Ishikawa (cell line): ENCODE measurements at regions not wholly inside any gene's neighbourhood (a gene's known extent, or its start where the extent isn't known, plus 50 kb on each side); places are given as distances from the start of the nearest gene placed in this dataset.

Source experiments
- CEBPB ChIP-seq: IDR thresholded peaks from 2 replicates; pipeline ENCODE4 v1.6.1; 2012
- CREB1 ChIP-seq: IDR thresholded peaks from 2 replicates; pipeline ENCODE4 v1.6.1; 2012; ENCODE audit warnings: low read depth
- EGR1 ChIP-seq: IDR thresholded peaks from 2 replicates; pipeline ENCODE4 v1.6.1; 2012
- EP300 ChIP-seq: IDR thresholded peaks from 2 replicates; pipeline ENCODE4 v1.6.1; 2012; ENCODE audit warnings: borderline replicate concordance
- FOXM1 ChIP-seq: IDR thresholded peaks from 2 replicates; pipeline ENCODE4 v1.6.1; 2012; ENCODE audit warnings: low read depth, borderline replicate concordance
- RAD21 ChIP-seq: IDR thresholded peaks from 2 replicates; pipeline ENCODE4 v1.6.1; 2012; ENCODE audit warnings: low read depth
- TAF1 ChIP-seq: IDR thresholded peaks from 2 replicates; pipeline ENCODE4 v1.6.1; 2012; ENCODE audit warnings: low read depth, mild to moderate bottlenecking
- TEAD4 ChIP-seq: IDR thresholded peaks from 2 replicates; pipeline ENCODE4 v1.6.1; 2012
- YY1 ChIP-seq: IDR thresholded peaks from 2 replicates; pipeline ENCODE4 v1.6.1; 2012; ENCODE audit warnings: low read depth
- TF ChIP-seq, protein P1 (sequence below): IDR thresholded peaks from 2 replicates; pipeline ENCODE4 v1.6.1; 2012; ENCODE audit warnings: low read depth, mild to moderate bottlenecking
- TF ChIP-seq, protein P2 (sequence below): IDR thresholded peaks from 2 replicates; pipeline ENCODE4 v1.6.1; 2012
- TF ChIP-seq, protein P3 (sequence below): IDR thresholded peaks from 2 replicates; pipeline ENCODE4 v1.6.1; 2012

DNA sequence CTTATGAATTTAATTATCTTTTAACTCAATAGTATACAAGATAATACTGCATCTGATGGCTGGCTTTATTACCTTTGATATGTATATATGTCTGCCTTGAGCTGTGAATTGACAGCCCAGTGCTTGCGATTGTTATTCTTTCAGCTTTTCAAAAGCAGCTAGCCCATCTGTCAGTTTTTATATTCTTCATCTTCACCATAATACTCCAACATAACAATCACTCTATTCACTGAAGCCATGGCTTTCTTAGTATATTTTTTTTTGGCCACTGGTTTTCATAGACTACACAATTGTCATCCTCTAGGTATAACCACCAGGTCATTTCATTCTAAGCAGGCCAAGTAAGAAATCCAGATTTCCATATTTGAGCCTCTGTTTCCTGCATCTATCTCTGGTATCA lies 1026.1 kb downstream of the FSCB start:
- TF ChIP-seq, protein P1, sequence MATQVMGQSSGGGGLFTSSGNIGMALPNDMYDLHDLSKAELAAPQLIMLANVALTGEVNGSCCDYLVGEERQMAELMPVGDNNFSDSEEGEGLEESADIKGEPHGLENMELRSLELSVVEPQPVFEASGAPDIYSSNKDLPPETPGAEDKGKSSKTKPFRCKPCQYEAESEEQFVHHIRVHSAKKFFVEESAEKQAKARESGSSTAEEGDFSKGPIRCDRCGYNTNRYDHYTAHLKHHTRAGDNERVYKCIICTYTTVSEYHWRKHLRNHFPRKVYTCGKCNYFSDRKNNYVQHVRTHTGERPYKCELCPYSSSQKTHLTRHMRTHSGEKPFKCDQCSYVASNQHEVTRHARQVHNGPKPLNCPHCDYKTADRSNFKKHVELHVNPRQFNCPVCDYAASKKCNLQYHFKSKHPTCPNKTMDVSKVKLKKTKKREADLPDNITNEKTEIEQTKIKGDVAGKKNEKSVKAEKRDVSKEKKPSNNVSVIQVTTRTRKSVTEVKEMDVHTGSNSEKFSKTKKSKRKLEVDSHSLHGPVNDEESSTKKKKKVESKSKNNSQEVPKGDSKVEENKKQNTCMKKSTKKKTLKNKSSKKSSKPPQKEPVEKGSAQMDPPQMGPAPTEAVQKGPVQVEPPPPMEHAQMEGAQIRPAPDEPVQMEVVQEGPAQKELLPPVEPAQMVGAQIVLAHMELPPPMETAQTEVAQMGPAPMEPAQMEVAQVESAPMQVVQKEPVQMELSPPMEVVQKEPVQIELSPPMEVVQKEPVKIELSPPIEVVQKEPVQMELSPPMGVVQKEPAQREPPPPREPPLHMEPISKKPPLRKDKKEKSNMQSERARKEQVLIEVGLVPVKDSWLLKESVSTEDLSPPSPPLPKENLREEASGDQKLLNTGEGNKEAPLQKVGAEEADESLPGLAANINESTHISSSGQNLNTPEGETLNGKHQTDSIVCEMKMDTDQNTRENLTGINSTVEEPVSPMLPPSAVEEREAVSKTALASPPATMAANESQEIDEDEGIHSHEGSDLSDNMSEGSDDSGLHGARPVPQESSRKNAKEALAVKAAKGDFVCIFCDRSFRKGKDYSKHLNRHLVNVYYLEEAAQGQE = no peak
- TF ChIP-seq EGR1 (no peak), EP300 (no peak), YY1 (no peak), TAF1 (no peak), CEBPB (no peak), CREB1 (no peak), FOXM1 (no peak), RAD21 (no peak), TEAD4 (no peak)
- TF ChIP-seq, protein P2, sequence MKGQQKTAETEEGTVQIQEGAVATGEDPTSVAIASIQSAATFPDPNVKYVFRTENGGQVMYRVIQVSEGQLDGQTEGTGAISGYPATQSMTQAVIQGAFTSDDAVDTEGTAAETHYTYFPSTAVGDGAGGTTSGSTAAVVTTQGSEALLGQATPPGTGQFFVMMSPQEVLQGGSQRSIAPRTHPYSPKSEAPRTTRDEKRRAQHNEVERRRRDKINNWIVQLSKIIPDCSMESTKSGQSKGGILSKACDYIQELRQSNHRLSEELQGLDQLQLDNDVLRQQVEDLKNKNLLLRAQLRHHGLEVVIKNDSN = no peak
- TF ChIP-seq, protein P3, sequence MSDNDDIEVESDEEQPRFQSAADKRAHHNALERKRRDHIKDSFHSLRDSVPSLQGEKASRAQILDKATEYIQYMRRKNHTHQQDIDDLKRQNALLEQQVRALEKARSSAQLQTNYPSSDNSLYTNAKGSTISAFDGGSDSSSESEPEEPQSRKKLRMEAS = no peak
